SK-N-MC (cell line): ENCODE measurements at regions not wholly inside any gene's neighbourhood (a gene's known extent, or its start where the extent isn't known, plus 50 kb on each side); places are given as distances from the start of the nearest gene placed in this dataset.

Experiments
- EZH2 ChIP-seq: fragments of 200-600 bp; sonication (generic); IDR thresholded peaks from one replicate; pipeline ENCODE4 v1.6.1; 2017; ENCODE audit warnings: antibody characterized with exemption
- FOXP2 ChIP-seq: optimal IDR thresholded peaks from 2 replicates; pipeline ENCODE3; 2011; ENCODE audit warnings: mild to moderate bottlenecking, moderate library complexity; ENCODE audit not compliant: insufficient read depth; ENCODE audit errors: extremely low read length, control extremely low read depth
- POLR2AphosphoS5 ChIP-seq: IDR thresholded peaks from 2 replicates; pipeline ENCODE4 v1.6.1; 2012; ENCODE audit warnings: mild to moderate bottlenecking, low read depth, low read length, borderline replicate concordance

DNA sequence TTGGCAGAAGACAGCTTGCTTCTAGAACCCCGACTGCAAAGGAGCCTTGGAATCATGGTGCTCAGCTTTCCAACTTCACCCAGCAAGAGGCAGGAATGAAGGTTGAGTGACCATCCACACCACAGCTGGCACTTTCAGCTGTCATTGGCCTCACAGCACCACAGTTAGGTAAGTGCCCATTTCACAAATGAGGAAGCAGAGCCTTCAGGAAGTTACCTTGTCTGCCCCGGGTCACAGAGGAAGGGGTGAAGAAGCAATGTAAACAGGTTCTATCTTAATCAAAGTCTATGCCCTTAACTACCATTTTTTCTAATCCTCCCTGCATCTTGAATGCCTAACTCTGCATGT, 156.0 kb downstream of the GLUL start:
- TF ChIP-seq POLR2AphosphoS5 (no peak), EZH2 (no peak), FOXP2 (no peak)
